GM18858 (cell line): ENCODE measurements at regions not wholly inside any gene's neighbourhood (a gene's known extent, or its start where the extent isn't known, plus 50 kb on each side); places are given as distances from the start of the nearest gene placed in this dataset.
"Not testable (repeated sequence)": the region's sequence is repeated elsewhere in the genome, so short reads cannot be mapped to it uniquely, and the experiment has no call there.

Experiments
- ATAC-seq: cut with Tn5 transposase; IDR thresholded peaks from one replicate; pipeline ENCODE4 v1.9.1; 2021; ENCODE audit not compliant: unreplicated experiment

DNA sequence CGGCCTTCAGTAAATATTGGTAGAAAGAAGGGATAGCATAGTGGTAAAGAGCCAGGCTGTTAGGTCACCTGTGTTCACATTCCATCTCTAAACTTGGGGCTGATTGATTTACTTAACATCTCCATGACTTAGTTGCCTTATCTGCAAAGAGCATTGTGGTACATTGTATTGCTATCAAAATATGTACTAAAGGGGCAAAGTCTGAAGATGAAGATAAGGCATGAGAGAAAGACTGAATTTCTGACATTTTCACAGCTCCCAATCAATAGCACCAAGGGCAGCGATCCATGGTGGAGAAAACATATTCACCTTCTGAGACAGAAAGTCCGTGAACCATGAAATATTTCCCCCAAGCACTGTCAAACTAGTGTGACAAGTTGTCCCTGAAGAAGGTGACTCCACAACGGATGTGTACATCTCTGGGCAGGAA, 223.3 kb upstream of the STXBP5 start:
- no peak for ATAC-seq

DNA sequence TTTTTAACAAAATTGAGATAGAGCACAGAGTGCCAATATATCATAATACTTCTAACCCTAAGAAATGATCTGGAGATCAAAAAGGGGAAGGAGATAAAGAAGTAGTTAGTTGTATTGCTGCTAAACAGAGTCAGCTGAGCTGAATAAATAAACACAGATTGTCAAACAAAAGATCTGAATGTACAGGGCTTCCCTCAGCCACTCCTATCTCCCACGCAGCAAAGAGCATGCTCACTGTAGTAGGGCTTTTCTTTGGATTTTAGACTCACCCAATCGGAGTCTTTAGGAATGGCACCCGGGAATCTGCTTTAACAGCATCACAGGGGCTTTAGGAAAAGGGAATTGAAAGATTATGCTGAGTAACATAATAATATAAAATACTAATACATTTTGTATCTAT, 222.2 kb upstream of the STXBP5 start:
- ATAC-seq, result no peak

DNA sequence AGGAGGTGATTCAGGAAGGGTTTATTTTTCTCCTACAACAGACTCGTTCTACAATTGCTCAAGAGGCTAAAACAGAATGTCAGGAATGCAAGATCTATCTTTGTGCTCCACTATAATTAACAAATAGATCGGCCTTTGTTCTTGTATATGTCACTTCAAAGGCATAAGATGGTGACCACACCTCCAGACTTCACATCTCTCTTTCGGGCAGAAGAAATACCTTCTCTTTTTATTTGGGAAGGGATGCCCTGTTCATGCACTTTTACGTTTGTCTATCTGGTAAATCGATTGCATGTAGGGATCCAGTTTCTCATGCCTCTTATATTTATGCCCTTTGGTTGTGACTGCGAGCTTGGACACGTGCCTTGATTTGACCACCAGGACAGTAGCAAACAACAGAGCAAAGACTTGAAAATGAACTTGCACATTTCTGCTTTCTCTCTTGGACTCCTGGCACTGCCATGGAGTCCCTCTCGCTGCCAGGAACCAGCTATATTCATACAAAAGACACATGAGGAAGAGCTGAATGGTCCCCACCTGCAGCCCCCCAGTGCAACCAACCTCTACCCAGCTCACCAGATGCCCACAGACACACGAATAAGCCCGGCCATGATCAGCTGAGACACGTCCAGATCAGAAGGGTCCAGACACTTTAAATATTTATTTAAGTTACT, 219.8 kb upstream of the STXBP5 start:
- no peak for ATAC-seq

DNA sequence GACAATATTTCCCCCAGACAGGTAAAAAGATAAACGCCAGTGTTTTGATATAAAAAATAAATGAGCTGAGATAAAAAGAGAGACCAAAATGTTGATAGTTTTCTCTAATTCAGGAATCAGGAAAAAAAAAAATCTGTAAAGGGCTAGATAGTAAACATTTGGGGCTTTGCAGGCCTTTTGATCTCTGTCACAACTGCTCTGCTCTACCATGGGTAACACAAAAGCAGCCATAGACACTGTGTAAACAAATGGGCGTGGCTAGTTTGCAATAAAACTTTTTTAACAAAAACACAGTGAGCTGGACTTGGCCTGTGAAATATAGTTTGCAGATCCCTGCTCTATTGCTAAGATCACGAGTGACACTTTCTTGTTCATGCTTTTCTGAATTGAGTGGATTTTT, 219.1 kb upstream of the STXBP5 start:
- ATAC-seq, result no peak

DNA sequence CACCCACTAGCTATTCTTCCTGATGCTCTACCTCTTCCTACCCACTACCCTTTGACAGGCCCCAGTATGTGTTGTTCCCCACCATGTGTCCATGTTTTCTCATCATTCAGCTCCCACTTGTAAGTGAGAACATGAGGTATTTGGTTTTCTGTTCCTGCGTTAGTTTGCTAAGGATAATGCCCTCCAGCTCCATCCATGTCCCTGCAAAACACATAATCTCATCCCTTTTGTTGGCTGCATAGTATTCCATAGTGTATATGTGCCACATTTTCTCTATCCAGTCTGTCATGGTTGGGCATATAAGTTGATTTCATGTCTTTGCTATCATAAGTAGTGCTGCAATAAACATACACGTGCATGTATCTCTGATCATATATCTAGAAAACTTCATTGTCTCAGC, 218.3 kb upstream of the STXBP5 start:
- ATAC-seq, result no peak

DNA sequence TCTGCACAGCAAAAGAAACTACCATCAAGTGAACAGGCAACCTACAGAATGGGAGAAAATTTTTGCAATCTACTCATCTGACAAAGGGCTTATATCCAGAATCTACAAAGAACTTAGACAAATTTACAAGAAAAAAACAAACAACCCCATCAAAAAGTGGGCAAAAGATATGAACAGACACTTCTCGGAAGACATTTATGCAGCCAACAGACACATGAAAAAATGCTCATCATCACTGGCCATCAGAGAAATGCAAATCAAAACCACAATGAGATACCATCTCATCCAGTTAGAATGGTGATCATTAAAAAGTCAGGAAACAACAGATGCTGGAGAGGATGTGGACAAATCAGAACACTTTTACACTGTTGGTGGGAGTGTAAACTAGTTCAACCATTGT, 216.3 kb upstream of the STXBP5 start:
- not testable (repeated sequence) for ATAC-seq

DNA sequence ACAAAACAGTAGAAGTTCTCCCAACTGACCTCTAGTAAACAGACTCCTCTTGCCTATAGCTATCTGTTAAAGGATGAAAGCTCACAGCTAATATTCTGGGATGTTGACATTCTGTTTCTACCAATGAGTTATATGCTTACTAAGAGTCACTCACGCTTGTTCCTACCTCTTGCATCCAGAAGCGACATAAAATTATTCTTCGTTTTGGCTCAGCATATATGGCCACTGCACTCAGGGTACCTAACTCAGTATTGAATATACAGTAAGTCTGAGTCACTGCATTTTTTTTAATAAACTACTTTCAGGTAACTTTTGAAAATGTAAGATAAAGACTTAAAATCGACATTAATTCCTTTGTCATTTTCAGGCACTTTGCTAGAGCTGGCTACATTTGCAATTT, 214.4 kb upstream of the STXBP5 start:
- ATAC-seq, result no peak

DNA sequence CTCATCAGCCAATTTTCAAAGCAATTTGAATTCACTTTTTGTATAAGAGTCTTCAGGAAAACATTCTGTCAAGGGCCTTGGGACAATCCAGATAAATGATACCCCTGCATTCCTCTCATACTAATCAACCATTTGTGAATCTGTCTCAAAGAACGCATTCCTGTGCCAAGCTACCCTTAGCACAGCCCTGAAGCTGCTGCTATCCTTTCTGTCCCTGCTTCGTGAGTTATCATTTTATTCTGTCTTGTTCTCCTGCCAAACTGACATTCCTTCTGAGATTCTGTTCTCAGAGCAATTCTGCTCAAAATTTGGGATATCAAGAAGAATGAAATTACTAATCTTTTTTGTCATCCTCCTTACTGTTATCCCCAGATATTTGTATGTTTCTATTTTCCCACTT, 213.9 kb upstream of the STXBP5 start:
- ATAC-seq, result no peak

DNA sequence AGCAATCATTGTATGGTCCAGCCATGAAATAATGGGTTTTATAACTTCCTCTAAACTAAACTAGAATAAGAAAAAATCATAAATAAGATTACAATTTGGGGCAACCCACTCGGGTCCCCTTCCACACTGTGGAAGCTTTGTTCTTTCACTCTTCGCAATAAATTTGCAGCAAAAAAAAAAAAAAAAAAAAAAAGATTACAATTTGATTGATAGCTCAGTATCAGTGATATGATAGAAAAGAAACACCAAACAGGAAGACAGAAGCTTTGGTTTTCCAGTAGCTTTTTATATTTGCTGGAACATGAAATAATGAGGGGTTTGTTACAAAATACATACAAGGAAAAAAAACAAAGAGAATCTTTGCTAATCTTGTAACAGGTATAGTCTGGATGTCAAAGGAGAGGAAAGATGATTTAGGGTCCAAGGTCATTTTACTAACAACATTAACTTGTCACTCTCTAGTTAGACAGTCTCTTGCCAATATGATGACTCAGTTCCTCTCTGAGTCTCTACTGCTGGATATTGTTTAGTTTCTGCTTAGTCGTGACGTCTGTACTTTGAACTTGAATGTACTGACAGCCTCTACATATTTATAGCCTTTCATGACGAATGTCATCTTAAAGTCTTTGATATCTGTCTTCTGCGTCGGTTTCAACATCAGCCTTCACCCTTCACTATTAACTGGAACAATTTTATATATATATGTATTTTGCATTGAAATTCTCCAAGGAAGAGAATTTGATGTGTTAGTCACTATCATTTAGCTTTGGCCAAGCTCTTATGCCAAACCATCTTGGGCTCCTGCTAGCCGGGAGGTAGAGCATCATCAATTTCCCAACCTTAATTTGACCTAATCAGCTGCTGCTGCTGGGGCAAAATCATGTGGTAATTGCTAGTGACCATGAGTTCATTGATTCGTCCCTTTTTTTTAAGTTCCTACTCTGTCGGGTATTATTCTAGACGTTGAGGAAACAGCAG, 213.1 kb upstream of the STXBP5 start:
- ATAC-seq, result no peak

DNA sequence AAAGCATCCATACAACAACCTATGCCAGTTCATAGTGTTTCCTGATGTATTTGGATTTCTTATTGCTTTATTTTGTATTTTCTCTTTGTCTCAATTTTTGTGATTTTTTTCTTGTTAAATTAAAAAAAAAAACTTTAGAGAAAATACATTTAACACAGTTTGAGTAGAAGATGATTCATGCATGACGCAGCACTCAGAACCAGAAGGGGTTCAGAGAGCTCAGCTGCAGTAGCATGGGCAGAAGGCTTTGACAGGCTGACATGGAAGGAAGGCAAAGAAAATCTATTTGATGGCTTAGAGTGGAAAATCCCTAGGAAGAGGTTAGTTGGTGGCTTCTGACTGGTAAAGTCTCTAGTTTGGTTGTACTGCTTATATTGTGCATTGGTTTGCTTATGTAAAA, 207.2 kb upstream of the STXBP5 start:
- no peak for ATAC-seq

DNA sequence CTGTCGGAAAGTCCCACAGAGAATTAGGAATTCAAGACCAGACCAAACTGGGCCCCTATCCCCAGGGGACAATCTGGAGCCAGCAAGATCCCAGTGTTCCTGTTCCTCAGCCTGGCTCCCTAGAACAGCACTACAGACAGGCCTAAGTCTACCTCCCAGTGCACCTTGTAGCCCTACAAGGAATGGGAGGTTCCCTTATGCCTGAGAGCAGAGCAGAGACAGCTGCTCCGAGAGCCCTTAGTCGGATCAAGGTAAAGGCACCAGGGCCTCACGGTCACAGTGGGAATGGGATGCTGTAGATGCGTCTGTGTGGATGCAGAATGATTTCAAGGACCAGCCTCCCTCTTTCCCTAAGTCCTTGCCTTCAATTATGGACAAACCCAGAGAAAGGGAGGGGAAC, 204.5 kb upstream of the STXBP5 start:
- ATAC-seq, result no peak

DNA sequence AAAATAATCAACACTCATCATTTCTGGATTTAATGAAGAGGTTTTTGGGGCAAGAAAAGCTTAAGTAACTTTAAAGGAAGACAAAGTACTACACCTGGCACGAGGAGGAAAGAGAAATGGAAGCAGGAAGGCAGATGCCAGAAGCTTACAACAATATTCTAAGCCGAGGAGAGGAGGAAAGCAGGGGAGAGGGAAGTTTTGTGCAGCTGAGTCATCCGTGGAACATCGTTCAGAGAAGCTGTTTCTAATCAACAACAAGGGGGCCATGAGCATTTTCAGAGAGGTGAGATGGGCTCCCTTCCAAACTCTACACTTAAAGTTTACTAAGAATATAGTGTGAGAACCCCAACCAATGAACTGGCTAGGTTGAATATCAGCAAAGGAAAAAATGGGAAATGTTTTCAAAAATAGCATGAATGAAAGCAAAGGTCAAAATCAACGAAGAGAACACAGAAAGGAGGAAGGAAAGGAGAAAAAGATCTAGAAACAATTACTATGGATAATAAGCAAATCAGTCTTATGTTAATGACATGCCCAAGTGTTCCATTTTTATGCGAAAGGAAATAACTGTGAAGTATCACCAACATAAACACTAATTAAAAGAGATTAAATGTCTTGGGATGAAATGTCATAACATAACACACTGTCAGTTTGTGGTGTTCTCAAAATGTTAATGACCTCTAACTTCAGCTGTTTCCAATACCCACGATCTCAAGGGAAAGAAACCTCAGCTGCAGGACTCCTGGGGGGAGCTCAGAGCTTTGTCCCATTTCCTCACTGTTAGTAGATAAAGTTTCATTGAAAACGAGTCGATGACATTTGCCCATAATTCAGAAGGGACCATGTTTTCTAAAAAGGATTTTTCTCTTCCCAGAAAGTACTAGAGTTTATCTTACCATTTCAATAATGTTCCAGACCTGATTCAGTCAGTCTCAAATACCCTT, 203.4 kb upstream of the STXBP5 start:
- no peak for ATAC-seq

DNA sequence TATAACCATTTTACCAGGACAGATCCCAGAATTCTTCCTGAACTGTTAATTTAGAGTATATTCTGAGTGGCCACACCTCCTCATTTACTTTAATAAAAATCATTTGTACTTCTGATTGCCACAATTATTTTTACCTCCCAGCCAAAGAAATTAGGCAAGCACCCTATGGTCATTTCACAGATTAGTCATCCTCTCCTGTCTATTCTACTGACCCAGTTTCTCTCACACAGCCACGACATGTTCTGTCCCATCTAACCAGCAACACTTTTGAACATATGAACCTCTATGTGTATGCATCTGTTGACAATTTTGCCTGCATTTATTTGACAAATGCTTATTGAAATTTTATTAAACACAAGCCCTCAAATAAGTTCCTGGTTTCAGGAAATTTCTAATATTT, 202.6 kb upstream of the STXBP5 start:
- no peak for ATAC-seq

DNA sequence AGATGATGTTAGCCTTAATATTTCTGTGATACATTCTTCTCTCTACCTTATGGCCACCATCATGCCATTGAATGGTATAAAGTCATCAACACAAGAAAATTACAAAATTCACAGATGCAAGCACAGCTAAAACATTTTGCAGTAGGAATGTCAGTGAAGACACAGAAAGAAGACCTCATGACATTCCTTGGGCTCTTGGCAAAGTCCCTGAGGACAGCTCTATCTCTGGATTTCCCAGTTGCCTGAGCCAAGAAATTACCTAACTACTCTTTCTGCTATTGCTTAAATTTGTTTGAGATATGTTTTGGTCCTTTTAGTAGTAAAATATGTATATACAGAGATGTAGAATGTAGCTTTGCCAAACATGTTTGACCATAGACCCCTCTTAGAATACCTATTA, 201.0 kb upstream of the STXBP5 start:
- no peak for ATAC-seq

DNA sequence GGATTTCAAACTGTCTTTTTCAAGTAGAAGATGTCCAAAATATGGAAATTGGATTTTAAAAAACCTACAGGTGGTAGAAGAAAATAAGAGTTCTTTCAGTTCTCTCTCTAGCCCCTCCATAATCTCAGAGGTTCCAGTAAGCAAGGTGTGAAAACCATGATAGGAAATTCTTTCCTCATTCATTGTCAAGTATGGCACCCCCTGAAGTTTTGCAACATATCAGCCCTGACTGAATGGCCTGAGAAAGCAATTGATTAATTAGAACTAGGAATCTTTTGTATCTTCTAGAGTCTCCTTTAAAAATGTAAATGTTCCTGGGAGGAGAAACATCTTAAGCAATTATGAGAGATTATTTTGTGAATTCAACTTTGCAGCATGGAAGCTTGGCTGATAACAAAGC, 198.7 kb upstream of the STXBP5 start:
- no peak for ATAC-seq

DNA sequence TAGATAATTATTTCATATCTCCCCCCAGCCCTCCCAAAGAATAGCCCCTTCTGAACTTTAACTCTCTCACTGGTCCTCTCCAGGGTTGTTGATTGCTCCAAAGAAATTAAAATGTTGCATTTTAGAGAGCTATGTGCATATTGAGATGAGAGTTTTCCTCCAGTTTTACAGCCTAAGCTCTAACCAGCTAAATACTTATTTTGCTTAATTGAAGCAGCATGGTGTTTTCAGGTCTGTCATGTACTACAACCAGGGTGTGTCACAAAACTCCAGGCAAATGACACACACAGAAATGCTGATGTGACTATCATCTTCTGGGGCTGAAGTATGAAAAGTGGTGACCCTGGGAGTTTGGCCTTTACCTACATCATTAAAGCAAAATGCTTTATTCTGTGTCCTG, 196.8 kb upstream of the STXBP5 start:
- ATAC-seq, result no peak

DNA sequence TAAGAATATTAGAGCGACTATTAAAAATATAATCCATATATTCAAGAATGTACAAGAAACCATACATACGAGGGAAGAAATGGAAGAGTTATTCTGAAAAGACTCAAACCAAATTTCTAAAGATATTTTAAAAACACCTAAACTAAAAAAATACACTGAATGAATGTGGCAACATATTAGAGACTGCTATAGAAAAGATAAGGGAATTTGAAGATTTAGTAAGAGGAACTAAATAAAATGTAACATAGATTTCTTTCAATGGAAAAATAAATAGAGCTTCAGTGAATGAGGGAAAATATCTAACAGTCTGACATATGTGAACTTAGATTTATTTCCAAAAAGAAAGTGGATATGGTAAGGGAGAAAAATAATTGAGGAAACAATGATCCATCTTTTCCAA, 194.9 kb upstream of the STXBP5 start:
- ATAC-seq, result no peak

DNA sequence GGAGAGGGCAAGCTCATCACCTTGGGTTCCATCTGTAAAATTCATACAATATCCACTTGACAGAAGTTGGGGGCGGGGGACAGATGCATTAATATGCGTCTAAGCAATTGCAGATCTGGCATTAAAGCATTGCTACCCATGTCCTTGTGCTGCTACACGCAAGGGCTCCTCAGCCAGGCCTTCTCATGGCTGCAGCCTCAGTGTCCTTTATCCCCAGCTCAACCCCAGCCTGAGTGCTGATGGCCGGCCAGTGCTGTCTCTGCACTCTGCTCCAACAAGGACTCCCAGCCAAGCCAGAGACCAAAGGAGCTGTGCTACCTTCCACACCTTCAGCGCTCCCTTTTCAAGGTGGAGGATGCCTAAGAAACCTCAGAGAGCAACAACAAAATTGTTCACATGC, 188.5 kb upstream of the STXBP5 start:
- ATAC-seq, result no peak

DNA sequence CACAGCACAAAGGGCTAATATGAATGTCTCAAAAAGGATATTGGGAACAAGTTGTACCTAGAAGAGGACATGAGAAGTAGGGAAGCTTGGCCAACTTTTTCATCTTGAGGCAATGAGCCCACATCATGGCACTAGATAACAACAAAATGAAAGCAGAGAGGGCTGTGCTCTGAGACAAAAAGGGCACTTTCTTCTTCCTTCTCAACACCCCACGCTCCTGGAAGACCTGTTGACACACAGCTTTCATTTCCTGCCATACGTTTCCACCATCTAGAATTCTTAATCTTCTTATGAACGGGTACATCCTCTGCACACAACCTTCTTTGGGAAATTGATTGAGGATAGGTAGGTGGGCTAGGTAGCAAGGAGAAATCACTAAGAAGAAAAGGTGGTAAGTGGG, 187.8 kb upstream of the STXBP5 start:
- no peak for ATAC-seq

DNA sequence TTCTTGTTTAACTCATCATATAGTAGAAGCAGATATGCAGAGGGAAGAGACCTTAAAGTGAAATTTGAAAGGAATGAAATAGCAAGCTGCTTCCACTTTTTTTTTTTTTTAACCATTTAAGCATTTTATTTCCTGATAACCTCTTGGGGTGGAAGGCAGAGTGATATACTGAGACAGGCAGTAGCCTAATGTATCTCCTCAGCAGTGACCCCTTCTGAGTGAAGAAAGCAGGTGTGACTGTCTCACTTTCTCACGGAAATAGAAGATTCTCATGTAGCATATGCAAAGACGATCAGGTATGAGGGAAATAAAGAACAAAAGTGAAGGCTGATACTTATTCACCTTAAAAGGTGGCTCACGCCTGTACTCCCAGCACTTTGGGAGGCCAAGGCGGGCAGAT, 187.1 kb upstream of the STXBP5 start:
- ATAC-seq, result no peak

DNA sequence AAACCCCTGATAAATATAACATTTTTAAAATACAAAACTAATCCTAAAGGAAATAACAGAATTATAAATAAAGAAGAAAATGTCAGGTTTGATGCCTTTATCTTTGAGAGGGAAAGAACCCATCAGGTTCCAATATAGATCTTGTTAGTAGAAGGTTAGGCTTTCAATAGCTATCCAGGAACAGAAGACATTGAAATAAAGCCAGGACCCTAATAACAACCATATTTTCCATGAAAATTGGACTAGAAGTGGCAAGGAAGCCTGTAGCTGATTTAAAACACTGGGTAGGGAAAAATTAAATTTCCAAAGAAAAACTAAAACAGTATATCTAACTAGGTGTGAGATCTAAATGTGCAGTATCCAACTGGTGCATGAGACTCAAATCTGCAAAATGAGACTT, 185.2 kb upstream of the STXBP5 start:
- ATAC-seq, result no peak
